ENCODE measurements at regions not wholly inside any gene's neighbourhood (a gene's known extent, or its start where the extent isn't known, plus 50 kb on each side); places are given as distances from the start of the nearest gene placed in this dataset.

DNA sequence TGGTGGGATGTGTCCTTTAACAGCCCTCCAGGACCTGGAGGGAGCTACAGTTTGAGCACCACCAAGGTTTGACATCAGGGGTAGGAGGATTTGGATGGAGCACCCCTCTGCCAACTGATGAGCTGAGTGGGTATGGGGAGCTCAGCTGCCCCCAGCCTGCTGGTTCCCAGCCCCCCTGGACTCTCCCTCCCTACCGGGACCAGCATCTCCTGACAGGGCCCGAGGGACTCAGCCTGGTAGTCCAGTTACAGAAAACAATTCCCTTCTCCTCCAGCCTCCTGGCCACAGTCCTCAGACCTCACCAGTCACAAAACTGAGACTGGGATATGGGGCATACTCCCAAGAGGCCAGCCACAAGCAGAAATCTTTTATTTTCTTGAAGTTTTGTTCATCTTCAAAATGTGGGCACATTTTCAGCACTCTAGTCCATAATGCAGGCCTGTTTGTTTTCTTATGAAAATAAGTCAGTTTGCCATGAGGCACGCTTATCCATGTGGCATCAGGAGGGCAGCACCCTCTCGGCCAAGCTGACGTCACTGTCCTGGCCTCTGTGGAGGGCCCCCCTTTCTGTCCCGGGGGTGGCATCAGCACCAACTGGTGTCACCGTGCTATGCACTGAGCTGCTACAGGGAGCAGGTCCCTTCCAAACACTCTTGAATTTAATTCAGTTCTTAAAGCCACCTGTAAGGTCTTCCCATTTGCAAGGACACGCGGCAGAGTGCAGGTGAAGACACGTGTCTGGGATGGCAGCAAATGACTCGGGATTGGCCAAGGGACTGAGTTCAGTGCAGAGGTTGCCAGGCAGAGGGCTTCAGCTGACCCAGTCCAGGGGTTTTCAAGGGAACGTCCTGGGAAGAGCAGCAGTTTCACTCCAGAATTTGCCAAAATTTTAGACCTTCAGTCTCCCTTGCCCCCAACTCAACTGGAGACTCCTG lies 187.6 kb downstream of the GADD45G start:
- TF ChIP-seq EZH2 (IDR thresholded peaks at IDR 0.05; ENCODE audit: borderline replicate concordance) (no peak), EZH2phosphoT487 (IDR thresholded peaks at IDR 0.05; ENCODE audit: low read depth, severe bottlenecking, unreplicated experiment) (no peak)
- TF ChIP-seq, protein P1, sequence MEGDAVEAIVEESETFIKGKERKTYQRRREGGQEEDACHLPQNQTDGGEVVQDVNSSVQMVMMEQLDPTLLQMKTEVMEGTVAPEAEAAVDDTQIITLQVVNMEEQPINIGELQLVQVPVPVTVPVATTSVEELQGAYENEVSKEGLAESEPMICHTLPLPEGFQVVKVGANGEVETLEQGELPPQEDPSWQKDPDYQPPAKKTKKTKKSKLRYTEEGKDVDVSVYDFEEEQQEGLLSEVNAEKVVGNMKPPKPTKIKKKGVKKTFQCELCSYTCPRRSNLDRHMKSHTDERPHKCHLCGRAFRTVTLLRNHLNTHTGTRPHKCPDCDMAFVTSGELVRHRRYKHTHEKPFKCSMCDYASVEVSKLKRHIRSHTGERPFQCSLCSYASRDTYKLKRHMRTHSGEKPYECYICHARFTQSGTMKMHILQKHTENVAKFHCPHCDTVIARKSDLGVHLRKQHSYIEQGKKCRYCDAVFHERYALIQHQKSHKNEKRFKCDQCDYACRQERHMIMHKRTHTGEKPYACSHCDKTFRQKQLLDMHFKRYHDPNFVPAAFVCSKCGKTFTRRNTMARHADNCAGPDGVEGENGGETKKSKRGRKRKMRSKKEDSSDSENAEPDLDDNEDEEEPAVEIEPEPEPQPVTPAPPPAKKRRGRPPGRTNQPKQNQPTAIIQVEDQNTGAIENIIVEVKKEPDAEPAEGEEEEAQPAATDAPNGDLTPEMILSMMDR (IDR thresholded peaks at IDR 0.05; ENCODE audit: poor library complexity) = no peak

Data from hepatocyte (in vitro differentiated cells).